ENCODE measurements at regions not wholly inside any gene's neighbourhood (a gene's known extent, or its start where the extent isn't known, plus 50 kb on each side); places are given as distances from the start of the nearest gene placed in this dataset.

GRCh38 chr2:236763857-236764256, 194.2 kb downstream of the ACKR3 start:
- Histone ChIP-seq H3K79me2 (ENCODE audit: control insufficient read depth in 1 of 2, insufficient read depth in 2 of 2, low read length in 2 of 2) (no peaks in the 10 kb centered on the region), H3K27me3 (replicated peaks in 1 of 4; ENCODE audit: control insufficient read depth in 3 of 4, extremely low read depth in 1 of 4, insufficient read depth in 3 of 4, low read length in 3 of 4) (no peaks in the 10 kb centered on the region), H4K8ac (ENCODE audit: extremely low read depth, insufficient read depth, low read length) (no peak overlapping the region), H3K79me1 (ENCODE audit: low read depth, low read length) (no peaks in the 10 kb centered on the region), H3K18ac (ENCODE audit: extremely low read depth, low read length) (no peak overlapping the region), H3K36me3 (ENCODE audit: control insufficient read depth in 2 of 4, insufficient read depth in 4 of 4, low read length in 3 of 4) (no peaks in the 10 kb centered on the region), H2BK20ac (ENCODE audit: low read length) (no peak overlapping the region), H3K9me3 (ENCODE audit: insufficient read depth in 2 of 2, low read depth in 1 of 2, low read length in 1 of 2) (peaks cover 0 to 8% of the 10 kb centered on the region in 2 experiments; a peak in 1 of 4 replicates), H4K91ac (replicated peaks; ENCODE audit: insufficient read length, low read length) (no peak overlapping the region), H3K56ac (replicated peaks; ENCODE audit: insufficient read length, low read depth, low read length) (no peak overlapping the region), H2BK5ac (ENCODE audit: low read depth, low read length) (no peak overlapping the region), H3K4me2 (ENCODE audit: insufficient read depth in 1 of 2, low read depth in 2 of 2, low read length in 2 of 2) (no peak overlapping the region), H3K23ac (ENCODE audit: insufficient read length) (no peak overlapping the region), H3K4ac (replicated peaks; ENCODE audit: insufficient read length, low read depth, low read length) (no peak overlapping the region), H2AFZ (ENCODE audit: low read length) (no peak overlapping the region), H4K5ac (ENCODE audit: insufficient read length, low read depth, low read length) (no peak overlapping the region), H3K23me2 (ENCODE audit: low read depth, low read length) (no peaks in the 10 kb centered on the region; the same call in 1 of the 2 replicates), H2BK120ac (replicated peaks; ENCODE audit: low read depth, low read length) (no peak overlapping the region), H2BK15ac (ENCODE audit: low read length) (no peak overlapping the region), H3K27ac (ENCODE audit: low read depth, low read length) (no peak overlapping the region), H3K4me1 (replicated peaks in 1 of 4; ENCODE audit: control insufficient read depth in 3 of 4, insufficient read depth in 4 of 4, low read length in 3 of 4) (no peaks in the 10 kb centered on the region), H3K4me3 (ENCODE audit: extremely low read depth in 1 of 4, insufficient read depth in 2 of 4, low read depth in 3 of 4, low read length in 4 of 4) (no peak overlapping the region), H4K20me1 (replicated peaks in 1 of 2; ENCODE audit: control insufficient read depth in 1 of 2, insufficient read depth in 2 of 2, low read length in 2 of 2) (no peaks in the 10 kb centered on the region), H3K9ac (replicated peaks in 1 of 4; ENCODE audit: extremely low read depth in 1 of 4, low read depth in 3 of 4, low read length in 3 of 4) (no peak overlapping the region), H2BK12ac (ENCODE audit: low read depth, low read length) (no peak overlapping the region), H3K14ac (ENCODE audit: insufficient read length) (no peak overlapping the region), H2AK5ac (ENCODE audit: low read depth, low read length) (no peak overlapping the region)
- TF ChIP-seq NRF1 (IDR thresholded peaks at IDR 0.05; ENCODE audit: low read depth, low read length) (no peak), SIX5 (IDR thresholded peaks at IDR 0.05; ENCODE audit: low read depth, low read length) (no peak), POU5F1 (IDR thresholded peaks at IDR 0.05; ENCODE audit: low read depth, low read length) (no peak), GABPA (IDR thresholded peaks at IDR 0.05; ENCODE audit: borderline replicate concordance, insufficient read depth, low read length) (no peak), ASH2L (IDR thresholded peaks at IDR 0.05; ENCODE audit: low read length) (no peak)
- no peak for FAIRE-seq
- WGBS, 2 experiments (ENCODE audit: extremely low coverage in 1 of 2, insufficient coverage in 1 of 2, insufficient read length in 1 of 2, insufficient replicate concordance in 2 of 2, low coverage in 1 of 2, low lambda C conversion rate in 2 of 2, missing lambda C conversion rate in 1 of 2): 87% methylated on average over 6 of the region's 6 CpGs; no CpG with 5 or more reads in 1 of the 2 experiments
- no peak for DNase-seq (ENCODE audit: low read depth in 1 of 2, low spot score in 2 of 2)
- CTCF ChIA-PET (ENCODE audit: partially characterized antibody): no interaction called here
- POLR2A ChIA-PET (ENCODE audit: partially characterized antibody): no interaction called here

All from H1 (cell line).